HG02610 (cell line): ENCODE measurements at regions not wholly inside any gene's neighbourhood (a gene's known extent, or its start where the extent isn't known, plus 50 kb on each side); places are given as distances from the start of the nearest gene placed in this dataset.

Source experiments
- ATAC-seq: cut with Tn5 transposase; IDR thresholded peaks from one replicate; pipeline ENCODE4 v1.9.1; 2021; ENCODE audit warnings: mild to moderate bottlenecking, moderate library complexity; ENCODE audit not compliant: unreplicated experiment

DNA sequence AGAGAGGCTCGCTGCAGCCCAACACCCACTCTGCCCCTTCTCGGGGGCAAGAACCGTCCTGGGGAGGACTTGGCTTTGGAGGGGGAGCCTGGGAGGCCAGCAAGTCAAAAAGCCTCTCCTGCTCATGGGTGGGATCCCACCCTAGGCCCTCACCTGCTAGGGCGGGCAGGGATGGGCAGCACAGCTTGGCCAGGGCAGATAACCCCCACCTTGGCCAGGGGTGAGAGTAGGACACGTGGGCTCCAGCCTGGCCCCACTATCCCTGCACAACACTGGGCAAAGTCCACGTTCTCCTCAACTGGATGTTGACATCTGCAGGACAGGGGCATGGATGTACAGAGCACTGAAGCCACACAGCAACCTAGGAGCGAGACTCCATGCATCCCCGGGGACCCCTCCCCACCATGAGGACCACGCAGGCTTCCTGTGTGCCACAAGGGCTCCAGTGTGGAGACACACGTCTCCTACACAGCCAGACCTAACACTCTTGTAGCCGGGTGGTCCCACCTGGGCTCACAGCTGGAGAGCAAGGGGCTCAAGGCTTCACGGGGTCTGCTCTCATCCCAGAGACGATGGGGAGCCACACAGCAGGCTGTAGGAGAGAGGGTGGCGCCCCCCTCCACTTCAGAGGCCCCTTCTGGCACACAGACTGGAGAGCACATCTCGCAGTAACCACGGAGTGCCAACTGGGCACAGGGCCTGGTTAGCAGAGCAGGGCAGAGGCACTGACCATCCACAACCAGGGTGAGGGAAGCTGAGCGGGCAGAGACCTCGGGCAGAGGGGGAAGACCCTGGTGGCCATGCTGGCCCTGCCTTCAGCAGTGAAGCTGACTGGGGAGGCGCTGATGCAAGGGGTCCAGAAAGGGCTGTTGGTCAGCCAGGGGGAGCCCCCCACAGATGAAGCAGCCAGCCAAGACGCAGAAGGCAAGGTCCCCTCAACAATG lies 171.1 kb downstream of the CRYBB2 start:
- ATAC-seq, result no peak

DNA sequence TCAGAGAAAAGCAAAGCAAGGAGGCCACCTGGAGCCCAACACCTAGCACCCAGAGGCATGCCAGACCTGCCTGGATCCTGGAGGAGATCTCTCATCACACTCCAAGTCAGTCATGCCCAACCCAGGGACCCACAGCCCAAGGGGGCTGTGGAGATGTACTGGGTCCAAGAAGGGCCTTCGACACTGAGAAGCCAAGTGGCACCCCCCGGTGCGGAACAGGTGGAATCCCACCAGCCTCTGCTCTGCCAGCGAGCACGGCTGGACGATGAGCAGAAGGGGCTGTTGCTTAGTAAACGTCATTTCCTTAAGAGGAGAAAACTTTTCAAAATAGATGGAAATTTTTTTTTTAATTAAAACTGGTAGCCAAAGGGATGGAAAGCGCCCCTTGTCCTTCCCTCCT lies 171.9 kb upstream of the GRK3 start:
- ATAC-seq, result no peak

- ATAC-seq, result no peak
Observed at GRCh38 chr22:25393121-25393805, 171.2 kb upstream of the GRK3 start.

DNA sequence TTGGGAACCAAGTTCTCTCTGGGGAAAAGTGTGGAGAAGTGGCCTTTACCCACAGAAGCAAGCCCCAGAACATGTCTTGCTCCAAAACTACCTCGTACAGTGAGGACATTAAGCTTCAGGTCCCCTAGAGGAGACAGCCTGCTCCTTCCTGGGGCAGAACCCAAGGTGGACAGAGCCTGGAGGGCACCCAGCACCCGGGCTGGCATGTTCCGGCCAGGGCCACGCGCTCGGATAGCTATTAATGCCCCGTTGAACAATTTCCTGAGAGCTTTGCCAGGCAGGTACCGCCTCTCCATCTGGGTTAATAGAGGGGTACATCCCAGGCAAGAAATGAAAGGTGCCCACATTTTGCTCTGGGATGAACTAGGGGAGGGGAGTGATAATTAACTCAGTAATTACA lies 169.0 kb upstream of the GRK3 start:
- no peak for ATAC-seq

DNA sequence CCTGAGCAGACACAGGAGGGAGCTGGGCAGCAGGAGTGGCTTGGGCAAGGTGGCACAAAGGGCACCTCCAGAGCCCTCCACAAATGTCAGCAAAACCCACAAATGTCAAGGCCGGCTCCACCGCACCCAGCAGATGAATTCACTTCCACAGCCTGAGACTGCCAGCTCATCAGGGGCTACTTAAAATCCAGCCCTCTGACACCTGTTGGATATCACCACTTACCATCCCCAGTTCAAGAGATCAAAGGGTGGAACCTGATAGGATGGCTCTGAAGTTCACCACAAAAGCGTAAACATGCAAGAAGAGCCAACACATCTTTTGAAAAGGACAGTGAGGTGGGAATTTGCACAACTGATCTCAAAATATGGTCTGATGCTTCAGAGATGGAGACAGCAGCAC lies 168.6 kb upstream of the GRK3 start:
- no peak for ATAC-seq

- no peak for ATAC-seq
Observed at GRCh38 chr22:25396615-25397200, 167.8 kb upstream of the GRK3 start.

- ATAC-seq, result no peak
Observed at GRCh38 chr22:25397616-25398015, 166.9 kb upstream of the GRK3 start.

DNA sequence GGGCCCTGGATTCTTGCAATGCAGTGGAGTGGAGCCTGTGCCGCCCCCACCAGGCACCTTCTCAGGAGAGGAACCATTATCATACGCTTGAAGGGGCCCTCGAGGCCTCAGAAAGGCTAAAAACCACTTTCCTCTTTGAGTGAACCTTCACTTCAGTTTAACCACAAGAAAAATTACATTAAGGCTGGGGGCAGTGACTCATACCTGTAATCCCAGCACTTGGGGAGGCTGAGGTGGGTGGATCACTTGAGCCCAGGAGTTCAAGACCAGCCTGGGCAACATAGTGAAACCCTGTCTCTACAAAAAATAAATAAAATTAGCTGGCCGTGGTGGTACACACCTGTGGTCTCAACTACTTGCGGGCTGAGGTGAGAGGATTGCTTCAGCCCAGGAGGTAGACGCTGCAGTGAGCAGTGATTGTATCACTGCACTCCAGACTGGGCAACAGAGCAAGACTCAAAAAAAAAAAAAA lies 165.8 kb upstream of the GRK3 start:
- peak; percentile 77 for ATAC-seq

GRCh38 chr22:25399649-25400151 lies 164.8 kb upstream of the GRK3 start:
- ATAC-seq, result no peak

DNA sequence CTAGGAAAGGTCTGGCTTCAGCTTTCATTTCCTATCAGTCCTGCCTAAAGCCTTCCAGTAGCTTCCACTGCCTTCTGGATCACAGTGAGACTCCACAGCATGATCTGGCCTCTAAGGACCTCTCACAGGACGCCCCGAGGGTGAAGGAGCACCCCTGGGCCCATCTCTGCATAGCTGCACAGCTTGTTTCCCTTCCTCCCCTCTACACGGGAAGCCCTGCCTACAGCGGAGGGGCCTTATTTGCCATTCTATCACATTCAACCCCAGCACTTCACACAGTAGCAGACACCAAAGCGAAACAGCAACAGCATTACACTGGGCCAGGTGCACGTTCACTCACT lies 162.3 kb upstream of the GRK3 start:
- no peak for ATAC-seq

DNA sequence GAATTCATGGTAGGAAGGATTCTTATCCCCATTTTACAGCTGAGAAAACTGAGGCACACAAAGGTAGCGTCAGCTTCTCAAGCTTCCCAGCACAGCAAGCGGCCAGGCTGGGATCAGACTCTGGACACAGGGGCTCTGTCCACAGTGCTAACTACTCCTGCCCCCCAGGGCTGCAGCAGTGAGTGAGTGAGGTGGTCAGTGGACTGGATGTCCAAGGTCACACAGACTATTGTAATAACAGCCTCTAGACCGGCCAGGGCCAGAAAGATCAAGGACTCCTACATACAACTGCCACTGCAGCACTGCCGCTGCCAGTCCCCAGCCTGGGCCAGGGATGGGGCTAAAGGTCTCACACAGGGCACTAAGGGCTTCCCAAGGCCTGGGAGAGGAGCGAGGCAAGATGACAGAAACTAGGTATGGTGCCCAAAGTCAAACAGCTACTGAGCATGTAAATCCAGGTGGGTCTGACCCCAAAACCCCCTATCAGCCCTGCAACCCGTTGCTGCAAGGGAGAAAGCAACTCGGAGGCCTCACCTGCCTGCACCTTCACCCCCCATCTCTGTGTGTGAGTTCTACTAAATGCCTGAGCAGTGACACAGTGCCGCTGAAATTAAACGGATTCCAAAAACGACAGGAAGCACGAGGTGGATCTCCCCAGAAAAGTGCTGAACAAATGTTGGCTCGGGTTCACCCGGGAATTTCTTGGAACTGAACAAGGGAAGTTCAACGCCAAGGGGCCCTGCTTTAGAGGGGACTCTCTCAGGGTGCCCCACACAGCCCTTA lies 161.8 kb upstream of the GRK3 start:
- no peak for ATAC-seq

DNA sequence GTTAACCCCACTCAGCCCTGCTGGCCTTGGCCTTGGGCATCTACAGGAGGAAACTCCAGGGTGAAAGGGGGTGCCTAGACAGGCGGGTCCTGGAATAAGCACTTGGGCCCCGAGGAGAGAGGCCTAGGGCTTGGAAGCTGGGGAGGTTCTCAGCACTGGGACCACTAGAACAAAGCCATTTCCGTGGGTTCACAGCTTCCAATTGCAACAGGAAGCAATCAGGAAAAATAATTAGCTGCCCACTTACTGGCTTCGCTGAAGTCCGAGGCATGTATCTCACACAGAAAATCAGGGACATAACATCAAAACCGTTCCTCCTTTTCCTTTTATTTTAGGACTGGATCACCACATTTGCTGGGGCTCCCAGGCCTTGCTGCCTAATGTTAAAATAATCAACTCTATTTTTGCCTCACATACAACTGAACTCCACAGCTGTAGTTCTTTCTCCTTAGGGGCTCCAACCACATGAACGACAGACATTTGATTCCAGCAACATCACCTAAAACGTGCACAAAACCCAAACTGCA lies 161.1 kb upstream of the GRK3 start:
- ATAC-seq, result no peak

DNA sequence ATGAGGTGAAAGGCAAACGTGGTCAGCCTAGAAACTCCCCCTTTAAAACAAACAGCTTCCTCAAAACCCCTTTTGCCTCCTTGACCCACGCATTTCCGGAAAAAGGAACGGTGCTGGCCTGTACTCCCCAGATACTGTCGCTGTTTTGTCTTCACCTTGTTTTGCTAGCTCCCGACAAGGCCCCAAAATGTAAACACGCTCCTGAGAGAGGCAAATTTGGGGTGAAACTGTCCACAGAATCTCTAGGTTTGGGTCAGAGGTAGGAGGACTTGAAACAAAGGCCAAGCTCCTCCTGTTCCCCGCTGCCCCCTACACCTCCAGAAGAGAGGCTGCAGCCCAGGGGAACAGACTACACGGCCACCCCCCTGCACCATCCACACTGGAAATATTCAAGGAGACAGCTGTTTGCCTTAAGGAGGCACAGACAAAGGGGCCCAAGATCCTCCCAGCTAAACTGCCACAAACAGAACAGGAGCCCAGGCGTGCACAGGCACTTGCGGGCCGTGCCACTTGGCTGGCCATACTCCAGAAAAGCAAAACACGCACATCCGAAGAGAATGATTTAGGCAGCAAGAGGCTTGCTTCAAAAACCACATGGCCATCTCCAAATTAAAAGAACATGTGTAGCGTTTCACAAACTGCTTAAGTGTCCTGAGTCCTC lies 160.5 kb upstream of the GRK3 start:
- no peak for ATAC-seq

DNA sequence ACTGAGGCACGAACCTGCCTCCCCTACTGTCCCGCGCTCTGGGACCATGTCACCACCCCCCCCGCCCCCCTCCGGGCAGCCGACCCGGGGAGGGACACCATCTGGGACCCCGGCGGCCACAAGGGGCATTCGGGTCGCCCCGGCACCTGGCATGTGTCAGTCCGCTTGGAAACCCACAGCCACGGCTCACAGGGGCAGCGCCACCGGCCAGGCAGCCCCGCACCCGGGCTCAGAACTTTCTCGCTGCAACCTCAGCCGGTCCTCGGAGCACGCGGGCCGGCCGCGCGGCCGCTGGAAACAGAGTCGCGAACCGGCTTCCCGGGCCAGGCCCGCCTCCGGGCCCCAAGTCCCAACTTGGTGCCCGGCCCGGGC lies 159.9 kb upstream of the GRK3 start:
- ATAC-seq, result no peak

DNA sequence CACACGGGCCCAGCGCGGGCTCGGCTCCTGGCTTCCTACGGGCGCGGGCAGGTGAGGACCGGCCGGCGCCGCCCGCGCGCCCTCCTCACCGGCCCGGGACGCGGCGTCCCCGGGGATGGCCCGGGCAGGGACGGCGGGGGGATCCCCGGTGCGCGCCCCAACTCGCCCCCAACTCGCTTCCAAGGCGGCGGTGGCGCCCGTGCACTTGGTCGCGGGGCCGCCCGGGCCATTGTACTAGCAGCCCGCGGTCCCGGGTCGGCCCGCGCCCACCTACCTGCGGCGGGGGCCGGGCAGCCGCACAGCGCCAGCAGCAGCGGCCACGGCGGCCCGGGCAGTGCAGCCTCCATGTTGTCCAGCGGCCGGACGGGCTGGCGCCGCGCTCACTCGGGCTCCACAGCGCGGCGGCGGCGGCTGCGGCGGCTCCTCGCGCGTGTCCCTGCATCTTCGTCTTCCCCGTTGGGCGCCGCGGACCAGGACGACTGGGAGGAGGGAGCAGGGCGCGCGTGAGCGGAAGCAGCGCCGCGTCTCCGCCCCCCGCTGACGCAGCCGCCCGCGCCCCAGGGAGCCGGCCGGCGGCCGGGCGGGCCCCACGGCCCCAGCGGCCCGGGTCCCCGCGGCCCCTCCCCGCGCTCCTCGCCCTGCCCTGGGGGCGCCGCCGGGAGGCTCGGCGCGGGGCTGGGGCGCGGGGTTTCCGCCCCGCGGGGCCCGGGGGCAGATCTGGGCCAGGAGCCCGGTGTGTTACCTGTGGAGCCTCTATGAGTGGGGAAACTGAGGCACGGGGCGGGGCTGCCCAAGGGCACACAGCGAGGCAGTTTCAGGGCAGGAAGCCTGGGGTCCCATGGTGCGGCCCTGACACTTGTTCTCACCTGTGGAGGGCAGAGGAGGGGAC lies 159.3 kb upstream of the GRK3 start:
- no peak for ATAC-seq

DNA sequence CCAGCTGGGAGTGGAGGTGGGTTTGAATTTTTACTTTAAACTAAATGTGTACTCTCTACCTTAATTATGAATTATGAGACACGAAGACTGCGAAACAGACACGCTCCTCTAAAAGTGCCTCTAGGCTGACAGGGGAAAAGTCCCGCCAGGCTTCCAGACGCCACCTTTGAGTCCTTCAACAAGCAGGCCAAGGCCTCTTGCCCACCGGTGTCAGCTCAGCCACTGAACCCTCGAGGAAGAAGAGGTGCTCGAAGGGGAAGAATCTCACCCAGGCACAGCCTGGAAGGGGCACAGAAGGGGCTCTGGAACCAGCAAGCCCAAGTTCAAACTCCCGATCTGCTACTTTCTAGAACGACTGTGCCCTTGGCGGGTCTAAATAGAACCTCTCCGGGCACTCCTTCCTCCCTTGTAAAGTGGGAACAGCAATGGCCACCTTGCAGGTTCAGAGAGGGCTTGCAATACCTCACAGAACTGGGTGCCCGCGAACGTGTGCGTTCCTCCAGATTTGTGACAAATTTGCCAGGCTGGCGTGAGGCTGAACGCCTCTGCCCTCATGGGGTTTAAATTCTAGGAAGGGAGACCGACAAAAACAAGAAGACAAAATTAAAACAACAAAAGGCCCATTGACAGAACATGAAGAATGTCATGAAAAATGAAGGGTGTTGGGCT lies 158.5 kb upstream of the GRK3 start:
- no peak for ATAC-seq

GRCh38 chr22:25406510-25407210 lies 157.8 kb upstream of the GRK3 start:
- ATAC-seq, result no peak

DNA sequence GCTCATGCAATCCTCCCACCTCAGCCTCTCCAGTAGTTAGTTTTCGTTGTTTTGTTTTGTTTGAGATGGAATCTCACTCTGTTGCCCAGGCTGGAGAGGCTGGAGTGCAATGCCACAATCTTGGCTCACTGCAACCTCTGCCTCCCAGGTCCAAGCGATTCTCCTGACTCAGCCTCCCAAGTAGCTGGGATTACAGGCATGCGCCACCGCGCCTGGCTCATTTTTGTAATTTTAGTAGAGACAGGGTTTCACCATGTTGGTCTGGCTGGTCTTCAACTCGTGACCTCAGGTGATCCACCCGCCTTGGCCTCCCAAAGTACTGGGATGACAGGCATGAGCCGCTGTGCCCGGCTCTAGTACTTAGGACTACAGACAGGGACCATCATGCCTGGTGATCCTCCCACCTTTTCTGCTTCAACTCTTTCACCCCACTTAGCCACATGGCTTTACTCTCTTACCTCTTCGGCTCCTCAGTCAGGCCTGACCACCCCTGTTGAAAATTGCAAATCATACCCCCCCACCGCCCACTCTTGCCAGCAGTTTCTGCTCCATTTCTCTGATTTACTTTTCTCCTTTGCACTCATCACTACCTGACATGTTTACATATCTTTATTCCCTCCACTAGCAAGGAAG lies 157.1 kb upstream of the GRK3 start:
- ATAC-seq, result no peak
